GM12878 (cell line): ENCODE measurements at regions not wholly inside any gene's neighbourhood (a gene's known extent, or its start where the extent isn't known, plus 50 kb on each side); places are given as distances from the start of the nearest gene placed in this dataset.

Experiments used
- EP300 ChIP-seq, 2 experiments: fragments of 150-350 bp in 1 of 2; IDR thresholded peaks; 2 replicates each; pipeline ENCODE4 v1.6.1; 2011 to 2012; ENCODE audit warnings: low read depth in 2 of 2, low read length in 2 of 2, borderline replicate concordance in 1 of 2, improper control_type of control experiment in 1 of 2, inconsistent platforms in 1 of 2; ENCODE audit not compliant: control insufficient read depth in 1 of 2
- FOXM1 ChIP-seq: IDR thresholded peaks from 2 replicates; pipeline ENCODE4 v1.6.1; 2012; ENCODE audit warnings: low read depth, mild to moderate bottlenecking, inconsistent platforms, low read length, moderate library complexity
- TF ChIP-seq, protein P1 (sequence below): IDR thresholded peaks from 2 replicates; pipeline ENCODE4 v1.6.1; 2012; ENCODE audit warnings: low read depth, low read length, improper control_type of control experiment

DNA sequence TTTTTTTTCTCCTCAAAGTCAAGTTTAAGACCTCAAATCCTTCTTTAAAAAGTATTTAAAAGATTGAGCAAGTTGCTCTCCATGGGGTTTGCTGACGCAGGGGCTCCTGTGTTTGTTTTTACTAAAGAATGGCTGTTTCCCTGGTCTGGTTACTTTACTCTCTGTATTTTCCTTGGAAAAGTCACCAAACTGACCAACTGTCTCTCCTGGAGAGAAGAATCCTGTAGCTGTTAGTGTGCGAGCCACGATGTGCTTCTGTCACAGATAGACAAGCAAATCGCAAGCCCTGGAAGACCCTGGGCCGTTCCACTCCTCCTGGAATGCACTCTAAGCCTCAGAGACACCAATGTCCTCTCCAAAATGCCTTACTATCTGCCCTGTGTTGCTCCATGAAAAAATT is 212.1 kb downstream of the CHIC2 start:
- TF ChIP-seq, protein P1, sequence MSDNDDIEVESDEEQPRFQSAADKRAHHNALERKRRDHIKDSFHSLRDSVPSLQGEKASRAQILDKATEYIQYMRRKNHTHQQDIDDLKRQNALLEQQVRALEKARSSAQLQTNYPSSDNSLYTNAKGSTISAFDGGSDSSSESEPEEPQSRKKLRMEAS: no peak
- TF ChIP-seq EP300 (IDR thresholded peaks at IDR 0.05; ENCODE audit: borderline replicate concordance in 1 of 2, control insufficient read depth in 1 of 2, low read depth in 2 of 2, low read length in 2 of 2) (no peak), FOXM1 (no peak)
